Tibial artery (tissue), 4 donors: ENCODE measurements at regions not wholly inside any gene's neighbourhood (a gene's known extent, or its start where the extent isn't known, plus 50 kb on each side); places are given as distances from the start of the nearest gene placed in this dataset.
"Not testable (repeated sequence)": the region's sequence is repeated elsewhere in the genome, so short reads cannot be mapped to it uniquely, and the experiment has no call there.

Source experiments
- DNase-seq, 2 donors: peaks; one replicate each; pipeline ENCODE4 v3.0.0-alpha.2; 2019
- H3K27ac ChIP-seq, 2 donors: fragments of 200-600 bp; sonication (generic) in 1 of 2; 1 replicate in 1 of 2; 2 replicates in 1 of 2; pipeline ENCODE4 v1.5.1; 2018 to 2019; ENCODE audit warnings: mild to moderate bottlenecking in 1 of 2
- H3K27me3 ChIP-seq, 2 donors: fragments of 200-600 bp; sonication (generic) in 1 of 2; one replicate each; pipeline versions ENCODE4 v1.5.1 to v1.6.0; 2016 to 2019
- H3K36me3 ChIP-seq, 3 donors: fragments of 200-600 bp; sonication (generic) in 2 of 3; one replicate each; pipeline ENCODE4 v1.5.1; 2016 to 2019; ENCODE audit warnings: mild to moderate bottlenecking in 2 of 3
- H3K4me1 ChIP-seq, 4 donors: fragments of 200-600 bp; sonication (generic) in 2 of 4; 1 replicate in 3 of 4; 2 replicates in 1 of 4; pipeline ENCODE4 v1.5.1; 2016 to 2019
- H3K4me3 ChIP-seq, 2 donors: fragments of 200-600 bp; sonication (generic) in 1 of 2; 1 replicate in 1 of 2; 2 replicates in 1 of 2; pipeline ENCODE4 v1.5.1; 2018 to 2019; ENCODE audit warnings: mild to moderate bottlenecking in 2 of 2
- H3K9me3 ChIP-seq, 3 donors: fragments of 200-600 bp; sonication (generic) in 1 of 3; one replicate each; pipeline ENCODE4 v1.5.1; 2016 to 2019
- CTCF ChIP-seq, 2 experiments: fragments of 200-600 bp in 1 of 2; fragments of 450-650 bp in 1 of 2; IDR thresholded peaks; one replicate each; pipeline ENCODE4 v1.5.1; 2017 to 2019; ENCODE audit warnings: antibody characterized with exemption in 2 of 2, mild to moderate bottlenecking in 1 of 2, moderate library complexity in 1 of 2
- intact Hi-C: fragments of 100-400 bp; cut with DNase I; formaldehyde crosslinking; loops from one replicate; pipeline ENCODE4 v1.15.0; 2023; ENCODE audit warnings: low total_unique reads

- no peaks in the 10 kb centered on the region for H3K36me3 ChIP-seq
- no peaks in the 10 kb centered on the region for H3K27me3 ChIP-seq
- no peaks in the 10 kb centered on the region for H3K9me3 ChIP-seq
- TF ChIP-seq CTCF (IDR thresholded peaks at IDR 0.05) = peak in 1 of 2 experiments; percentile 4
- peak; percentile 98 to 99 for DNase-seq
- peak overlapping the region; percentile 24 to 34 for H3K4me3 ChIP-seq
- intact Hi-C loops = loop anchor here (2.0 kb wide), 1 partner anchor 66 kb away; no protein-coding TSS in a partner anchor
- H3K27ac ChIP-seq = peak overlapping the region; percentile 80 to 84
- H3K4me1 ChIP-seq = peaks cover 0 to 52% (median 23%) of the 10 kb centered on the region in 4 donors
Observed at GRCh38 chr2:236642584-236643291, 73.1 kb downstream of the ACKR3 start.

GRCh38 chr2:236643480-236643879, 73.9 kb downstream of the ACKR3 start:
- H3K9me3 ChIP-seq = no peaks in the 10 kb centered on the region
- no peak for TF ChIP-seq CTCF (IDR thresholded peaks at IDR 0.05)
- peak overlapping the region; percentile 80 to 84 for H3K27ac ChIP-seq
- peak; percentile 17 to 61 for DNase-seq
- intact Hi-C loops = loop anchor here (2.0 kb wide), 1 partner anchor 67 kb away; no protein-coding TSS in a partner anchor
- H3K4me3 ChIP-seq = no peak overlapping the region
- peaks cover 0 to 52% (median 23%) of the 10 kb centered on the region in 4 donors for H3K4me1 ChIP-seq
- H3K27me3 ChIP-seq = no peaks in the 10 kb centered on the region
- H3K36me3 ChIP-seq = no peaks in the 10 kb centered on the region

- intact Hi-C loops = no loop called here
- Histone ChIP-seq H3K4me3 (no peak overlapping the region), H3K4me1 (peaks cover 0 to 52% (median 23%) of the 10 kb centered on the region in 4 donors), H3K27me3 (no peaks in the 10 kb centered on the region), H3K36me3 (no peaks in the 10 kb centered on the region), H3K27ac (peak overlapping the region; percentile 80 to 84), H3K9me3 (no peaks in the 10 kb centered on the region)
- DNase-seq = peak in 1 of 2 donors; percentile 2
- no peak for TF ChIP-seq CTCF (IDR thresholded peaks at IDR 0.05)
Observed at GRCh38 chr2:236644067-236644466, 74.4 kb downstream of the ACKR3 start.

GRCh38 chr2:236644502-236644911, 74.9 kb downstream of the ACKR3 start:
- intact Hi-C loops = no loop called here
- peaks cover 0 to 52% (median 23%) of the 10 kb centered on the region in 4 donors for H3K4me1 ChIP-seq
- no peaks in the 10 kb centered on the region for H3K27me3 ChIP-seq
- H3K36me3 ChIP-seq = no peaks in the 10 kb centered on the region
- H3K4me3 ChIP-seq = no peak overlapping the region
- no peaks in the 10 kb centered on the region for H3K9me3 ChIP-seq
- peak overlapping the region; percentile 80 to 84 for H3K27ac ChIP-seq
- TF ChIP-seq CTCF (IDR thresholded peaks at IDR 0.05) = no peak
- DNase-seq = peak; percentile 12 to 58

GRCh38 chr2:236645141-236645540, 75.5 kb downstream of the ACKR3 start:
- Histone ChIP-seq H3K27ac (peak overlapping the region; percentile 80 to 84), H3K4me1 (peaks cover 0 to 52% (median 23%) of the 10 kb centered on the region in 4 donors)
- H3K4me3 ChIP-seq, H3K9me3 ChIP-seq, intact Hi-C loops, H3K27me3 ChIP-seq, H3K36me3 ChIP-seq: not testable (repeated sequence)
- peak; percentile 3 to 53 for DNase-seq

GRCh38 chr2:236646441-236646840, 76.8 kb downstream of the ACKR3 start:
- no peak overlapping the region for H3K4me3 ChIP-seq
- no peaks in the 10 kb centered on the region for H3K27me3 ChIP-seq
- intact Hi-C loops = no loop called here
- no peaks in the 10 kb centered on the region for H3K36me3 ChIP-seq
- H3K9me3 ChIP-seq = no peaks in the 10 kb centered on the region
- peak; percentile 27 to 68 for DNase-seq
- H3K27ac ChIP-seq = peak overlapping the region; percentile 80 to 84
- peaks cover 0 to 41% (median 21%) of the 10 kb centered on the region in 4 donors for H3K4me1 ChIP-seq
- no peak for TF ChIP-seq CTCF (IDR thresholded peaks at IDR 0.05)
